GM21528 (cell line): ENCODE measurements at regions not wholly inside any gene's neighbourhood (a gene's known extent, or its start where the extent isn't known, plus 50 kb on each side); places are given as distances from the start of the nearest gene placed in this dataset.

Experiments used
- ATAC-seq: cut with Tn5 transposase; IDR thresholded peaks from one replicate; pipeline ENCODE4 v1.9.1; 2021; ENCODE audit warnings: mild to moderate bottlenecking, moderate library complexity; ENCODE audit not compliant: unreplicated experiment, low FRiP score

DNA sequence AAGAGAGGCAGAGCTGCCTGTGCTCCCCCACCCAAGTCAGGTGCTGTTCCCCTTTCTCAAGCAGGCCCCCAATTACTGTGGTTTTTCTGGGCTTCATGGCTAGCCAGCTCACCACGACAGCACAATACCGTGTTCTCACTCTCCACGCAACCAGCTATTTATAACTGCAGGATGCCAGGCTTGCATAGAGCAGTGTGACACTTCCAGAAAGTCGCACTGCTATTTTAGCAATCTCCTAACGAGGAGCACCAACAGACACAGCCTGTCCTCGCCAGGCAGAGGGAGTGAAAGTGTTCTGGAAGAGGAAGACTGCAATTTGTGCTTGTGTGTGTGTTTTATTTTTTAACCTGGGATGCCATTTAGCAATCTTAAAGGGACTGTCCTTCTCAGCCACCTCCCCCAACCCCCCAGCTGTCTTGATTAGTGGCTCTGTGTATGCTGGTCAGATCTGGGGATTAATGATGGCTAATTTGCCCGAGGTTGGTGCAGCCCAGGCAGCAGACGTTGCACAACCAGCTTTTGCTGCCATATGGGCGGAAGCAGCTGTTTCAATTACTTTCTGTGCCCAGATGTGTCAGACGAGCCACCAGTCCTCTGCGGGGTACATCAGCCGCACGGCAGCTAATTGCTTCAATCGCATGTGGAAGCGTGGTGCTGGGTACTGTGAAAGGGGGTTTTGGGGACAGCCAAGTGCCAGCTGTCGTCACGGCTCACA, 268.0 kb upstream of the ARRDC4 start:
- ATAC-seq = no peak

- ATAC-seq = no peak
Measured at GRCh38 chr15:97694456-97694855, 266.0 kb upstream of the ARRDC4 start.

GRCh38 chr15:97703400-97703799, 257.1 kb upstream of the ARRDC4 start:
- no peak for ATAC-seq

DNA sequence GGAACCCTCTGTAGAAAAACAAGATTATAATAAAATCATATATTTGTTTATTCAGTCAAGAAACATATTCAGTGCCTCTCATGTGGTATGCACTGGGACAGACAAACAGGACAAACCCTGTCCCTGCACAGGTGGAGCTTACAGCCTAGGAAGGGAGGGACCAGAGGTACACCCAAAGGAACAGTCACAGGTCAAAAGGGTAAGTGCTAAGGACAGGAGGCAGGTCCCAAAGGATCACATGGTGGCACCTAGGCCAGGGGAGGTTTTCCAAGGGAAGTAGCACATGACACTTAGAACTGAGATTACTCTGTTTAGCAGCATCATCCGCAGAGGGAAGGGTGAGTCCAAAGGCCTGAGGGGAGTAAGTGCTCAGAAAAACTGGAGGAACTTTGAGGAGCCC, 254.4 kb upstream of the ARRDC4 start:
- ATAC-seq = no peak

GRCh38 chr15:97708252-97708651, 252.3 kb upstream of the ARRDC4 start:
- no peak for ATAC-seq

DNA sequence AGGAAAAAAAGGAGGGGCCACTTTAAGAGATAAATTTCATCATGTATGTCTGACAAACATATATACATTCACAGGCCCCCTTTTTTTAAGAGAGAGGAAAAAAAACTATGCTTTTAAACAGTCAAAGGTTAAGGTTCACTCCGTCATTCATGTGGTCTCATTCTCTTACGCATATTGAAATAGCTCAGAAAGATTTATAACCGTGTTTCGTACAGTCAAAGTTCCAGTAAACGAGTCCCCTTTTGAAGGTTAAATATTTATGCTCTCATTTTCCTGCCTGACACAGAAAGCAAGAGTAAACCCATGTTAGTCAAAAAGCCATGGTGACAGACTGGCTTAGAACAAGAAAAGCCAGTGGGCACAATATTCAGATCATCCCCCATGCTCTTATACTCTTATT, 248.0 kb upstream of the ARRDC4 start:
- ATAC-seq = no peak

GRCh38 chr15:97717806-97718205, 242.7 kb upstream of the ARRDC4 start:
- no peak for ATAC-seq

- ATAC-seq = no peak
Measured at GRCh38 chr15:97718509-97718908, 242.0 kb upstream of the ARRDC4 start.

- no peak for ATAC-seq
Measured at GRCh38 chr15:97728791-97729190, 231.7 kb upstream of the ARRDC4 start.

DNA sequence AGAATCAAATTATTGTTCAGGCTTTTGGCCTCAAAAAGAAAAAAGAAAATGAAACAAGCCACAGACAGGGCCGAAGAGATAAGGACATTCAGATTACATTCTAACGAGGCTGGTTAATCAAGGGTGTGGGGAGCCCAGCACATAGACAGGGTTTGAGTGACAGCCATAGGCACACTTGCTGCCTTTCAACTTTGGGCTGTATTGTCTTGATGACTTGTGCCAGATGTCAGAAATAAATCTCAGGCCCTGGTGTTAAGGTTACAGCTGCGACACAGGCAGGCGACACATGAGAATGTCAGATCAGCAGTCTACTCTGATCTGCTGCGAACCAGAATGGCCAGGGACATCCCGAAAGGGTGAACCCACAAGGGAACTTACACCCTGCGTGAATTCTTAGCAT, 231.2 kb upstream of the ARRDC4 start:
- no peak for ATAC-seq

GRCh38 chr15:97730315-97730714, 230.2 kb upstream of the ARRDC4 start:
- no peak for ATAC-seq

- ATAC-seq = no peak
Measured at GRCh38 chr15:97731859-97732258, 228.6 kb upstream of the ARRDC4 start.

GRCh38 chr15:97733373-97733772, 227.1 kb upstream of the ARRDC4 start:
- no peak for ATAC-seq

GRCh38 chr15:97736748-97737147, 223.8 kb upstream of the ARRDC4 start:
- ATAC-seq = no peak

DNA sequence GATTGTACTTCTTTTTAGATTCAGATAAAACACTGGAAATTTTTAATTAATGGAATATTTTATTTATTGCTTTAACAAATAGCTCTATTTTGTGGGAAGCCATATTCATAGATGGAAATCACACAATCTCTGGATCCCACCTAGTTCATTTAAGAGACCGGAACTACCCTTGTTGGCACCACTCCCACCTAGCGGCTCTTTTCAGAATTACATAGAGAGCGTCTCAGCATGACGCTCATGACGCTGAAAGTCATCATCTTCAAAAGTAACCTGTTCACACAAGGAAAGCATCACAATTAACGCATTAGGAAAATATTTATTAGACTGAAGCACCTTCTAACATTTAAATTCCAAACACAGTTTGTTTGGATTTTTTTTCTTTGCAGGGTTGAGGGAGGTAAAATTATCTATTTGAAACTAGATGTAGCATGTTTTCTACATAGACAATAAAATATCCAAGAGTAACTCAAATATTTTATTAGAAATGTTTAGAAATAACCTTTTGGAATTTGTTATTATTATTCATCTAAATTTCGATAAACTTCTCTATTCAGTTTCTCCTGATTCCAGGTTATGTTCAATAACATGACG, 214.9 kb upstream of the ARRDC4 start:
- ATAC-seq = peak; percentile 75

DNA sequence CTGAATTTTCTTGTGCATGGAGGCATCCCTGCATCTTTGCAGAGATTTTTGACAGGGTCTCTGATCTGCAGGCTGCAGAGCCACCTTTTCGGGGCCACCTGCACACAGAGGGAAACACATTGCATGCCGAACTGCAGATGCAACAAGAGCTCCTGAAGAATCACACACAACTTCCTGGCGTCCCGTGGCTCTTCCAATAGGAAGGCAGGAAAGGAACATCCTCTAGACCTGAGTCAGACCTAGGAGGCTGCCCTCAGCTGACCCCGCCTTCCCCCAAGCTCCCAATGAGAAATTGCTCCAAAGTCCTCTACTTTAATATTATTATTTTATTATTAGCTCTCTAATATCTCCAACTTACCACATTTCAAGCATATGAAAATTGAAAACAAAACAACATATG, 213.2 kb upstream of the ARRDC4 start:
- ATAC-seq = no peak

DNA sequence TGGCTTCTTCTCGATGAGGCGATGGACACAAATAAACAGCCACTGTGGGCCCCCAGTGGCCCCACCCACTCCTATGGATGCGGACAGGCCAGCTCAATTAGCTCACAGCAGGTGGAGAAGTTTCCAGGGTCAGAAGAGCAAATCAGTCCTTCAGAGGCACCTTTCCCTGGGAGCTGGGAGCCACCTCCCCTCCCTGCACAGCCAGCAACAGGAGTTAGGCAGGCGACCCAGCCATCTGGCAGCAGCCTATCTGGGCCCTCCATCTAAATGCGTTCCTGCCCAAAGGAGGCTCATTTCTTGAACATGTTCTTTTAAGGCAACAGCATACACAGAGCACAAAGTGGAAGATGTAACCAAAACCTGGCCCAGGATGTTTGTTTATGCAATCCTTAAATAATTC, 211.9 kb upstream of the ARRDC4 start:
- ATAC-seq = no peak

DNA sequence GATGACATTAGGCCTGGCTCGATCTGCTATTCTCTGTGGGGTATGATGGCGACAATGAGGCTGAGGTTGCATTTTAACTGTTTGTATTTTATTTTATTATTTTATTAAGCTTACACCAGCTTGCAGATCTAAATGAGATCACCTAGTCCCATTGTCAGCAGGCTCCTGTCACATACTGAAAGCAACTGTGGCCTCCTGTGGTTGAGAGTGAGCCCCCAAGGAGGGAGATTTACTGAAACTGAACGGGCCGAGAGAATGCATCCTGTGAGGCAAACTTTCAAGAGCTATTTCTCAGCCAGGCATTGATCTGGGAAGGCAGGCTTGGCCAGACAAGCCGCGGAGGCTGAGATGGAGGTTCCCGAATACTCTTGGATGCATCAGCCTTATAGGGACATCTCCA, 210.4 kb upstream of the ARRDC4 start:
- ATAC-seq = no peak

GRCh38 chr15:97755726-97756125, 204.8 kb upstream of the ARRDC4 start:
- ATAC-seq = no peak

GRCh38 chr15:97759363-97759762, 201.1 kb upstream of the ARRDC4 start:
- ATAC-seq = no peak

- ATAC-seq = no peak
Measured at GRCh38 chr15:97761110-97761509, 199.4 kb upstream of the ARRDC4 start.

GRCh38 chr15:97783240-97783639, 177.3 kb upstream of the ARRDC4 start:
- ATAC-seq = no peak
